Thymus (tissue), 11 donors: ENCODE measurements at regions not wholly inside any gene's neighbourhood (a gene's known extent, or its start where the extent isn't known, plus 50 kb on each side); places are given as distances from the start of the nearest gene placed in this dataset.
A peak's percentile ranks its signal among the peaks of the same experiment; 100 is the strongest.
"Not testable (repeated sequence)": the region's sequence is repeated elsewhere in the genome, so short reads cannot be mapped to it uniquely, and the experiment has no call there.

Experiments used
- DNase-seq, 9 donors: peaks; one replicate each; pipeline ENCODE4 v3.0.0-alpha.2; 2013; ENCODE audit warnings: low spot score in 9 of 9, low read depth in 6 of 9, missing footprints in 1 of 9
- H3K27ac ChIP-seq, 2 donors: one replicate each; pipeline ENCODE4 v1.5.1; 2013; ENCODE audit warnings: control low read depth in 1 of 2, low read depth in 1 of 2, low read length in 1 of 2, mild to moderate bottlenecking in 1 of 2, moderate library complexity in 1 of 2
- H3K27me3 ChIP-seq, 2 donors: one replicate each; pipeline ENCODE4 v1.5.1; 2013; ENCODE audit warnings: low read length in 1 of 2; ENCODE audit not compliant: control insufficient read depth in 2 of 2, insufficient read depth in 1 of 2
- H3K36me3 ChIP-seq, 2 donors: one replicate each; pipeline ENCODE4 v1.5.1; 2013; ENCODE audit warnings: low read length in 1 of 2, mild to moderate bottlenecking in 1 of 2, moderate library complexity in 1 of 2; ENCODE audit not compliant: control insufficient read depth in 2 of 2, insufficient read depth in 2 of 2
- H3K4me1 ChIP-seq, 2 donors: one replicate each; pipeline ENCODE4 v1.5.1; 2013; ENCODE audit warnings: low read length in 2 of 2; ENCODE audit not compliant: control insufficient read depth in 2 of 2, insufficient read depth in 2 of 2
- H3K4me3 ChIP-seq, 2 donors: one replicate each; pipeline ENCODE4 v1.5.1; 2013; ENCODE audit warnings: low read length in 2 of 2, control low read depth in 1 of 2, mild to moderate bottlenecking in 1 of 2
- H3K9me3 ChIP-seq, 2 donors: one replicate each; pipeline ENCODE4 v1.5.1; 2013; ENCODE audit warnings: low read length in 1 of 2, mild to moderate bottlenecking in 1 of 2; ENCODE audit not compliant: control insufficient read depth in 2 of 2, insufficient read depth in 1 of 2
- WGBS: extraction: QIAGEN DNeasy Blood & Tissue Kit; methylation state at CpG from one replicate; pipeline ENCODE4 v1.1.7; 2013; 5-methylcytosine and 5-hydroxymethylcytosine counted together
- donor health status: healthy.

- 90% methylated on average over 3 of the region's 3 CpGs for WGBS
- DNase-seq, result no peak
- Histone ChIP-seq H3K9me3 (no peaks in the 10 kb centered on the region), H3K4me3 (no peak overlapping the region), H3K27me3 (no peaks in the 10 kb centered on the region), H3K36me3 (no peaks in the 10 kb centered on the region), H3K27ac (no peak overlapping the region), H3K4me1 (peaks cover 0 to 9% of the 10 kb centered on the region in 2 donors)
These were observed 396.7 kb downstream of the TNS3 start for GRCh38 chr7:47185170-47185569.

GRCh38 chr7:47183862-47184590 is 397.9 kb downstream of the TNS3 start:
- DNase-seq, result no peak
- Histone ChIP-seq H3K27ac (no peak overlapping the region), H3K9me3 (no peaks in the 10 kb centered on the region), H3K36me3 (no peaks in the 10 kb centered on the region), H3K4me3 (no peak overlapping the region), H3K4me1 (peaks cover 0 to 9% of the 10 kb centered on the region in 2 donors), H3K27me3 (no peaks in the 10 kb centered on the region)
- WGBS, result 90% methylated on average over 12 of the region's 12 CpGs

GRCh38 chr7:47181746-47182361 is 400.1 kb downstream of the TNS3 start:
- peak overlapping the region in 1 of 2 donors; percentile 37 for H3K27ac ChIP-seq
- no peak overlapping the region for H3K4me3 ChIP-seq
- H3K4me1 ChIP-seq, result peaks cover 0 to 9% of the 10 kb centered on the region in 2 donors
- WGBS, result 88% methylated on average over 4 of the region's 4 CpGs
- peak in 1 of 9 donors; percentile 25 for DNase-seq
- H3K27me3 ChIP-seq, result no peaks in the 10 kb centered on the region
- H3K9me3 ChIP-seq, result no peaks in the 10 kb centered on the region
- H3K36me3 ChIP-seq, result no peaks in the 10 kb centered on the region

- 54% methylated on average over 3 of the region's 3 CpGs for WGBS
These were observed 401.4 kb downstream of the TNS3 start for GRCh38 chr7:47180516-47180826.

GRCh38 chr7:47179812-47180515 is 401.9 kb downstream of the TNS3 start:
- DNase-seq, result peak in 4 of 9 donors; percentile 12 to 41 (median 22)
- peak overlapping the region; percentile 31 to 43 for H3K27ac ChIP-seq
- no peaks in the 10 kb centered on the region for H3K9me3 ChIP-seq
- no peaks in the 10 kb centered on the region for H3K36me3 ChIP-seq
- H3K4me3 ChIP-seq, result no peak overlapping the region
- WGBS, result 67% methylated on average over 8 of the region's 8 CpGs
- H3K27me3 ChIP-seq, result no peaks in the 10 kb centered on the region
- peaks cover 0 to 9% of the 10 kb centered on the region in 2 donors for H3K4me1 ChIP-seq

More at GRCh38 chr7:47180516-47180826, 401.4 kb downstream of the TNS3 start:
- H3K4me1 ChIP-seq, result peaks cover 0 to 9% of the 10 kb centered on the region in 2 donors
- no peak overlapping the region for H3K27ac ChIP-seq
- no peaks in the 10 kb centered on the region for H3K27me3 ChIP-seq
- H3K36me3 ChIP-seq, result no peaks in the 10 kb centered on the region
- no peaks in the 10 kb centered on the region for H3K9me3 ChIP-seq
- no peak for DNase-seq
- no peak overlapping the region for H3K4me3 ChIP-seq

GRCh38 chr7:47172602-47173539 is 409.0 kb downstream of the TNS3 start:
- not testable (repeated sequence) for H3K4me3 ChIP-seq, DNase-seq, H3K4me1 ChIP-seq, H3K9me3 ChIP-seq, H3K27ac ChIP-seq, H3K36me3 ChIP-seq, H3K27me3 ChIP-seq
- 93% methylated on average over 7 of the region's 7 CpGs for WGBS

- no peaks in the 10 kb centered on the region for H3K27me3 ChIP-seq
- 100% methylated on average over 1 of the region's 1 CpG for WGBS
- DNase-seq, result no peak
- no peaks in the 10 kb centered on the region for H3K36me3 ChIP-seq
- no peaks in the 10 kb centered on the region for H3K4me1 ChIP-seq
- no peak overlapping the region for H3K4me3 ChIP-seq
- no peaks in the 10 kb centered on the region for H3K9me3 ChIP-seq
- H3K27ac ChIP-seq, result no peak overlapping the region
These were observed 411.4 kb downstream of the TNS3 start for GRCh38 chr7:47170516-47170915.

GRCh38 chr7:47154791-47155190 is 427.1 kb downstream of the TNS3 start:
- DNase-seq, result no peak
- Histone ChIP-seq H3K9me3 (no peaks in the 10 kb centered on the region), H3K27ac (no peak overlapping the region), H3K4me1 (no peaks in the 10 kb centered on the region), H3K4me3 (no peak overlapping the region), H3K27me3 (no peaks in the 10 kb centered on the region), H3K36me3 (no peaks in the 10 kb centered on the region)
- WGBS, result 93% methylated on average over 3 of the region's 3 CpGs
